ENCODE measurements at regions not wholly inside any gene's neighbourhood (a gene's known extent, or its start where the extent isn't known, plus 50 kb on each side); places are given as distances from the start of the nearest gene placed in this dataset.

GRCh38 chr20:11867291-11867919 is 50.3 kb upstream of the BTBD3 start:
- no peak for DNase-seq (ENCODE audit: low read depth)
- TF ChIP-seq CTCF (IDR thresholded peaks at IDR 0.05; ENCODE audit: insufficient read depth, low read depth, low read length, missing control alignments): no peak
- H3K4me3 ChIP-seq (ENCODE audit: low read depth, low read length): no peak overlapping the region
